K562 (cell line): ENCODE measurements at regions not wholly inside any gene's neighbourhood (a gene's known extent, or its start where the extent isn't known, plus 50 kb on each side); places are given as distances from the start of the nearest gene placed in this dataset.

Experiments used
- BMI1 ChIP-seq: fragments of 150-350 bp; IDR thresholded peaks from 2 replicates; pipeline ENCODE4 v1.6.1; 2014; ENCODE audit warnings: low read length
- E2F6 ChIP-seq, 2 experiments: IDR thresholded peaks; 2 replicates each; pipeline ENCODE4 v1.6.1; 2011; ENCODE audit warnings: borderline replicate concordance in 1 of 2, control low read depth in 1 of 2, low read depth in 1 of 2, low read length in 1 of 2, mild to moderate bottlenecking in 1 of 2, mixed read lengths in 1 of 2, moderate library complexity in 1 of 2; ENCODE audit not compliant: insufficient read depth in 1 of 2, insufficient read length in 1 of 2, poor library complexity in 1 of 2, severe bottlenecking in 1 of 2; ENCODE audit errors: extremely low read depth in 1 of 2
- OTX1 ChIP-seq: fragments of 450-650 bp; formaldehyde crosslinking; IDR thresholded peaks from 2 replicates; pipeline ENCODE4 v1.4.0; 2022; ENCODE audit warnings: mild to moderate bottlenecking
- SIX5 ChIP-seq, 2 experiments: IDR thresholded peaks; 2 replicates each; pipeline ENCODE4 v1.6.1; 2011; ENCODE audit warnings: low read length in 2 of 2, borderline replicate concordance in 1 of 2, low read depth in 1 of 2, mild to moderate bottlenecking in 1 of 2, moderate library complexity in 1 of 2; ENCODE audit not compliant: insufficient read depth in 1 of 2
- ZNF133 ChIP-seq: fragments of 250-450 bp; sonication (Bioruptor Pico); IDR thresholded peaks from 2 replicates; pipeline ENCODE4 v1.4.0; 2020; ENCODE audit warnings: mild to moderate bottlenecking

- no peak for TF ChIP-seq OTX1 (CRISPR knock-in tag)
- no peak for TF ChIP-seq BMI1
- no peak for TF ChIP-seq SIX5 (IDR thresholded peaks at IDR 0.05; ENCODE audit: borderline replicate concordance in 1 of 2, insufficient read depth in 1 of 2, low read depth in 1 of 2, low read length in 2 of 2)
- TF ChIP-seq ZNF133 (CRISPR knock-in tag): no peak
- TF ChIP-seq E2F6 (IDR thresholded peaks at IDR 0.05; ENCODE audit: borderline replicate concordance in 1 of 2, extremely low read depth in 1 of 2, insufficient read depth in 1 of 2, insufficient read length in 1 of 2, low read depth in 1 of 2, low read length in 1 of 2, poor library complexity in 1 of 2, severe bottlenecking in 1 of 2): no peak
Measured at GRCh38 chr10:113978802-113979201, 64.9 kb upstream of the ADRB1 start.
